K562 (cell line): ENCODE measurements at regions not wholly inside any gene's neighbourhood (a gene's known extent, or its start where the extent isn't known, plus 50 kb on each side); places are given as distances from the start of the nearest gene placed in this dataset.

Experiments
- ATAC-seq: fragments of 200-7000 bp; cut with Tn5 transposase; 3 replicates; pipeline ENCODE4 v1.9.1; 2020; ENCODE audit warnings: moderate library complexity
- BruUV-seq: library from RNA; stranded (reverse); fragments of 400-500 nt; replicated peaks from 2 replicates; lab custom pipeline; 2021; lab: Mats Ljungman, UMichigan
- CTCF ChIA-PET: fragments of 300-600 bp; formaldehyde crosslinking; extraction: SDS; loops from one replicate; lab custom pipeline; 2021; ENCODE audit warnings: low intra/inter-chr PET ratio; lab: Yijun Ruan, JAX
- POLR2A ChIA-PET: fragments of 300-600, 350-650 bp; sonication (Branson Sonifier 250); formaldehyde crosslinking; extraction: SDS; loops from one replicate; lab custom pipeline; 2021; ENCODE audit warnings: antibody characterized with exemption, inconsistent platforms; lab: Yijun Ruan, JAX
- DNase-seq, 4 experiments: peaks; one replicate each; pipeline versions ENCODE4 v3.0.0 to v3.0.0-alpha.2; 2011 to 2018; ENCODE audit warnings: low spot score in 3 of 4, mixed read lengths in 3 of 4; ENCODE audit errors: extremely low read depth in 1 of 4
- FAIRE-seq: peaks from 2 replicates; lab custom pipeline; 2011; peaks lifted over from hg19 to GRCh38; lab: Jason Lieb, UNC
- H2AFZ ChIP-seq: 2 replicates; pipeline ENCODE4 v1.6.0; 2011; ENCODE audit warnings: low read depth, low read length, control low read depth, inconsistent platforms
- H3K27ac ChIP-seq: fragments of 200-600 bp; 3 replicates; pipeline ENCODE4 v1.8.0; 2011; ENCODE audit warnings: low read depth, mild to moderate bottlenecking, control low read depth, inconsistent platforms, low read length, moderate library complexity, mixed read lengths; ENCODE audit errors: extremely low read depth
- H3K27me3 ChIP-seq, 2 experiments: fragments of 300-600 bp in 1 of 2; 2 replicates in 1 of 2; 3 replicates in 1 of 2; pipeline versions ENCODE4 v1.6.0 to v1.8.0; 2011; ENCODE audit warnings: inconsistent platforms in 2 of 2, low read length in 2 of 2, mild to moderate bottlenecking in 1 of 2, mixed read lengths in 1 of 2, moderate library complexity in 1 of 2; ENCODE audit not compliant: control insufficient read depth in 2 of 2, insufficient read depth in 2 of 2
- H3K36me3 ChIP-seq: fragments of 300-600 bp; 3 replicates; pipeline ENCODE4 v1.8.0; 2011; ENCODE audit warnings: mild to moderate bottlenecking, low read length, inconsistent platforms; ENCODE audit not compliant: control insufficient read depth, insufficient read depth
- H3K4me1 ChIP-seq, 2 experiments: fragments of 200-600 bp in 1 of 2; replicated peaks in 1 of 2; 2 replicates in 1 of 2; 3 replicates in 1 of 2; pipeline versions ENCODE4 v1.5.1 to v1.8.0; 2011; ENCODE audit warnings: inconsistent platforms in 2 of 2, low read length in 2 of 2, mild to moderate bottlenecking in 1 of 2, mixed read lengths in 1 of 2, moderate library complexity in 1 of 2; ENCODE audit not compliant: control insufficient read depth in 2 of 2, insufficient read depth in 2 of 2
- H3K4me2 ChIP-seq: 2 replicates; pipeline ENCODE4 v1.6.1; 2011; ENCODE audit warnings: low read length, control low read depth, inconsistent platforms, mixed read lengths; ENCODE audit not compliant: insufficient read depth
- H3K4me3 ChIP-seq: fragments of 200-600 bp; sonication (generic), shearing (Covaris generic); 2 replicates; pipeline ENCODE4 v1.5.1; 2016; ENCODE audit warnings: control low read depth, inconsistent platforms
- H3K79me2 ChIP-seq: fragments of 200-600 bp; 3 replicates; pipeline ENCODE4 v1.8.0; 2011; ENCODE audit warnings: low read length, inconsistent platforms; ENCODE audit not compliant: control insufficient read depth, insufficient read depth
- H3K9ac ChIP-seq, 2 experiments: 2 replicates each; pipeline versions ENCODE4 v1.6.0 to v1.6.1; 2011; ENCODE audit warnings: low read depth in 2 of 2, low read length in 2 of 2, control low read depth in 1 of 2, inconsistent platforms in 1 of 2, mild to moderate bottlenecking in 1 of 2, mixed read lengths in 1 of 2; ENCODE audit not compliant: insufficient read depth in 1 of 2
- H3K9me1 ChIP-seq: one replicate; pipeline ENCODE4 v1.6.0; 2011; ENCODE audit warnings: inconsistent platforms, mild to moderate bottlenecking, low read length, moderate library complexity; ENCODE audit not compliant: control insufficient read depth, insufficient read depth
- H3K9me3 ChIP-seq: replicated peaks from 2 replicates; pipeline ENCODE4 v1.5.1; 2011; ENCODE audit warnings: low read depth, low read length, inconsistent platforms; ENCODE audit not compliant: control insufficient read depth, insufficient read depth
- H4K20me1 ChIP-seq: replicated peaks from 2 replicates; pipeline ENCODE4 v1.6.1; 2011; ENCODE audit warnings: low read length, inconsistent platforms, mixed read lengths; ENCODE audit not compliant: control insufficient read depth, insufficient read depth
- CCAR2 ChIP-seq: fragments of 200-400 bp; formaldehyde crosslinking; IDR thresholded peaks from 2 replicates; pipeline ENCODE4 v1.6.1; 2017; ENCODE audit warnings: mild to moderate bottlenecking, low read depth, low read length
- GABPB2 ChIP-seq: fragments of 250-450 bp; sonication (Bioruptor Pico); conservative IDR thresholded peaks from 2 replicates; pipeline ENCODE4 v1.5.1; 2021; ENCODE audit warnings: mild to moderate bottlenecking
- PHF20 ChIP-seq: fragments of 450-650 bp; IDR thresholded peaks from 2 replicates; pipeline ENCODE4 v1.6.1; 2018; ENCODE audit not compliant: partially characterized antibody
- TAL1 ChIP-seq: fragments of 450-650 bp; IDR thresholded peaks from 2 replicates; pipeline ENCODE4 v1.6.1; 2016; ENCODE audit warnings: mild to moderate bottlenecking
- ZBTB8A ChIP-seq: fragments of 450-650 bp; IDR thresholded peaks from 2 replicates; pipeline ENCODE4 v1.6.1; 2018; ENCODE audit warnings: mild to moderate bottlenecking, moderate library complexity; ENCODE audit not compliant: partially characterized antibody
- ZFP30 ChIP-seq: fragments of 250-450 bp; sonication (Bioruptor Pico); IDR thresholded peaks from 2 replicates; pipeline ENCODE4 v1.8.0; 2022; ENCODE audit warnings: moderate library complexity, mild to moderate bottlenecking, inconsistent platforms, borderline replicate concordance
- ZNF253 ChIP-seq: fragments of 250-450 bp; sonication (Bioruptor Pico); conservative IDR thresholded peaks from 2 replicates; pipeline ENCODE4 v1.6.1; 2021; ENCODE audit warnings: mild to moderate bottlenecking
- ZNF347 ChIP-seq: fragments of 450-650 bp; formaldehyde crosslinking; IDR thresholded peaks from 2 replicates; pipeline ENCODE4 v1.4.0; 2020; ENCODE audit warnings: low read depth, mild to moderate bottlenecking, moderate library complexity
- ZNF431 ChIP-seq: sonication (generic); formaldehyde crosslinking; IDR thresholded peaks from 2 replicates; pipeline ENCODE4 v1.8.0; 2022; ENCODE audit warnings: mild to moderate bottlenecking, missing genetic modification reagents
- WGBS: fragments of 100-300 bp; shearing (Covaris generic); methylation state at CpG from one replicate; pipeline ENCODE4 v1.1.6; 2016; ENCODE audit warnings: low coverage, mixed read lengths; ENCODE audit not compliant: insufficient coverage; ENCODE audit errors: missing lambda C conversion rate; 5-methylcytosine and 5-hydroxymethylcytosine counted together
- in situ Hi-C: fragments of 300-500 bp; cut with MboI; formaldehyde crosslinking; loops from 4 replicates; pipeline ENCODE4 v1.15.0; 2018; ENCODE audit warnings: inconsistent platforms, mixed read lengths
- intact Hi-C: fragments of 100-400 bp; cut with micrococcal nuclease; formaldehyde crosslinking; loops from 2 replicates; pipeline ENCODE4 v1.14.2; 2022
- TF ChIP-seq, protein P1 (sequence below), 2 experiments: IDR thresholded peaks; 2 replicates each; pipeline ENCODE4 v1.6.1; 2012; ENCODE audit warnings: improper control_type of control experiment in 2 of 2, low read depth in 2 of 2, low read length in 2 of 2, borderline replicate concordance in 1 of 2

DNA sequence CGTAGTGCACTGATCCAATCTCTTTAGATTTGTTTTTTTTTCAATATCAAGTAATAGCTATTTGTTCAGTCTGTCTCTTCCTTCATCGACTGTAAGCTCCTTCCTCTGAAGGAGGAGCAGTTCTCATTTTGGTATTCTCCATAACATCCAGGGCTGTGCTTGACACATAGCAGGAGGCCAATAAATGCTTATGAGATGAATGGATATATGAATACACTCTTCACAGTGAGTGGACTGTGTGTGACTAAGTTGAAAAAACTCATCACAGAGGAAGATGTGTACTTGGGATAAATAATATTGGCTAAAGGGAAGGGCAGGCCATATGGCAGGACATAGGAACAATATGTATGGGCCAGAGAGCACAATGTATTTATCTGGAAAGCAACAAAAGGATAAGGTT, 205.3 kb upstream of the PRICKLE1 start (continued):
- TF ChIP-seq, protein P1, sequence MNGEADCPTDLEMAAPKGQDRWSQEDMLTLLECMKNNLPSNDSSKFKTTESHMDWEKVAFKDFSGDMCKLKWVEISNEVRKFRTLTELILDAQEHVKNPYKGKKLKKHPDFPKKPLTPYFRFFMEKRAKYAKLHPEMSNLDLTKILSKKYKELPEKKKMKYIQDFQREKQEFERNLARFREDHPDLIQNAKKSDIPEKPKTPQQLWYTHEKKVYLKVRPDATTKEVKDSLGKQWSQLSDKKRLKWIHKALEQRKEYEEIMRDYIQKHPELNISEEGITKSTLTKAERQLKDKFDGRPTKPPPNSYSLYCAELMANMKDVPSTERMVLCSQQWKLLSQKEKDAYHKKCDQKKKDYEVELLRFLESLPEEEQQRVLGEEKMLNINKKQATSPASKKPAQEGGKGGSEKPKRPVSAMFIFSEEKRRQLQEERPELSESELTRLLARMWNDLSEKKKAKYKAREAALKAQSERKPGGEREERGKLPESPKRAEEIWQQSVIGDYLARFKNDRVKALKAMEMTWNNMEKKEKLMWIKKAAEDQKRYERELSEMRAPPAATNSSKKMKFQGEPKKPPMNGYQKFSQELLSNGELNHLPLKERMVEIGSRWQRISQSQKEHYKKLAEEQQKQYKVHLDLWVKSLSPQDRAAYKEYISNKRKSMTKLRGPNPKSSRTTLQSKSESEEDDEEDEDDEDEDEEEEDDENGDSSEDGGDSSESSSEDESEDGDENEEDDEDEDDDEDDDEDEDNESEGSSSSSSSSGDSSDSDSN (IDR thresholded peaks at IDR 0.05; ENCODE audit: borderline replicate concordance in 1 of 2, low read depth in 2 of 2, low read length in 2 of 2) = no peak
- TF ChIP-seq, all 486 proteins: peak for 0

DNA sequence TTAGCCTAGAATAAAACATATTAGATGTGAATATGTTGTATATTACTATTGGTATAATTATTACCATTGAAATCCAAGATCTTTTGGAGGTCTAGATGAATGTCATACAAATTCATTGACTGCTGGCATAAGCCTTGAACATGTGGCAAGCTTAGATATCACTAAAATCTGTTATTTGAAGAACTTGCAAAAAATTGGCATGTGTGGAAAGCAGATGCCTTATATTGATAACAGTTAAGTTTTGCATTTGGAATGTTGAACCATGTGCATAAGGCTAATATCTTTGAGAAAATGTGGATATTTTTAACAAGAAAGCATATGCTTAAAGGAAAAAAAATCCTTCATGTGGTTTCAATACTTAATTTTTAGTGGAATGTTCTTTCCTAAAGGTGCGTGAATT, 203.6 kb upstream of the PRICKLE1 start:
- Histone ChIP-seq H3K4me1 (no peaks in the 10 kb centered on the region), H3K9me3 (no peaks in the 10 kb centered on the region), H3K4me3 (no peak overlapping the region), H2AFZ (no peak overlapping the region), H3K27me3 (no peaks in the 10 kb centered on the region), H3K36me3 (no peaks in the 10 kb centered on the region), H4K20me1 (no peaks in the 10 kb centered on the region), H3K4me2 (no peak overlapping the region), H3K9me1 (no peaks in the 10 kb centered on the region), H3K79me2 (no peaks in the 10 kb centered on the region), H3K9ac (no peak overlapping the region), H3K27ac (no peak overlapping the region)
- no peak for ATAC-seq
- TF ChIP-seq ZFP30 (CRISPR knock-in tag) (no peak), GABPB2 (no peak), TAL1 (no peak), ZNF253 (CRISPR knock-in tag) (no peak), ZNF347 (CRISPR knock-in tag) (no peak), CCAR2 (no peak), ZBTB8A (no peak), ZNF431 (no peak), PHF20 (no peak)
- ChIA-PET POLR2A (no interaction called here), CTCF (no interaction called here)
- DNase-seq = no peak
- no peak for FAIRE-seq
- 6% methylated on average over 1 of the region's 1 CpG for WGBS
- intact Hi-C loops (no loop called here), in situ Hi-C loops (no loop called here)
- BruUV-seq = no TSS peak
